ENCODE measurements at regions not wholly inside any gene's neighbourhood (a gene's known extent, or its start where the extent isn't known, plus 50 kb on each side); places are given as distances from the start of the nearest gene placed in this dataset.

- DNase-seq (ENCODE audit: low read depth): no peak
- CTCF ChIA-PET: no interaction called here
- H3K4me3 ChIP-seq (ENCODE audit: low read depth, low read length): no peak overlapping the region
- TF ChIP-seq, protein P1, sequence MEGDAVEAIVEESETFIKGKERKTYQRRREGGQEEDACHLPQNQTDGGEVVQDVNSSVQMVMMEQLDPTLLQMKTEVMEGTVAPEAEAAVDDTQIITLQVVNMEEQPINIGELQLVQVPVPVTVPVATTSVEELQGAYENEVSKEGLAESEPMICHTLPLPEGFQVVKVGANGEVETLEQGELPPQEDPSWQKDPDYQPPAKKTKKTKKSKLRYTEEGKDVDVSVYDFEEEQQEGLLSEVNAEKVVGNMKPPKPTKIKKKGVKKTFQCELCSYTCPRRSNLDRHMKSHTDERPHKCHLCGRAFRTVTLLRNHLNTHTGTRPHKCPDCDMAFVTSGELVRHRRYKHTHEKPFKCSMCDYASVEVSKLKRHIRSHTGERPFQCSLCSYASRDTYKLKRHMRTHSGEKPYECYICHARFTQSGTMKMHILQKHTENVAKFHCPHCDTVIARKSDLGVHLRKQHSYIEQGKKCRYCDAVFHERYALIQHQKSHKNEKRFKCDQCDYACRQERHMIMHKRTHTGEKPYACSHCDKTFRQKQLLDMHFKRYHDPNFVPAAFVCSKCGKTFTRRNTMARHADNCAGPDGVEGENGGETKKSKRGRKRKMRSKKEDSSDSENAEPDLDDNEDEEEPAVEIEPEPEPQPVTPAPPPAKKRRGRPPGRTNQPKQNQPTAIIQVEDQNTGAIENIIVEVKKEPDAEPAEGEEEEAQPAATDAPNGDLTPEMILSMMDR (IDR thresholded peaks at IDR 0.05; ENCODE audit: insufficient read depth, low read depth, low read length): no peak
- no peaks in the 10 kb centered on the region for H3K27me3 ChIP-seq (ENCODE audit: control insufficient read depth, insufficient read depth, low read length)
- POLR2A ChIA-PET: no interaction called here
- no peaks in the 10 kb centered on the region for H3K36me3 ChIP-seq (ENCODE audit: control insufficient read depth, insufficient read depth, low read length)
Observed at GRCh38 chr3:180340395-180340794, 261.6 kb upstream of the TTC14 start.

DNA sequence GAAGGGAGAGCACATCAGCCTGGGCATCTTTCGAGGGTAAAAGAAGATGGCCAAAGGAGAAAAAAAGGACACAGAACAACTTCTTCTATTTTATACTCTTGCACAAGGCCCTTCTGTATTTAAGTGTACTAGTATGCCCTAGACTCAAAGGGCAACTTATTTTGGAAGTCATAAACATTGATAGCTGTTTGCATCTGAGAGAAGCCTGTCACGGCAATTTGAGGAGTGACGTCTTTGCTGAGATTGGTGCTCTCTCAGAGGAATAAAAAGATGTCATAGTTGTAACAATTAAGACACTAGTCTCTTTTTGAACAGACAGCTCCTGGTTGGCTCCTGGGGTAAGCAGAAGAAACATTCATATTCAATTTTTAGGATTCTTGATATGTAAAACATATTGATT, 260.4 kb upstream of the TTC14 start:
- ChIA-PET CTCF (no interaction called here), POLR2A (no interaction called here)
- TF ChIP-seq, protein P1 (IDR thresholded peaks at IDR 0.05; ENCODE audit: insufficient read depth, low read depth, low read length): no peak
- Histone ChIP-seq H3K27me3 (ENCODE audit: control insufficient read depth, insufficient read depth, low read length) (no peaks in the 10 kb centered on the region), H3K4me3 (ENCODE audit: low read depth, low read length) (no peak overlapping the region), H3K36me3 (ENCODE audit: control insufficient read depth, insufficient read depth, low read length) (no peaks in the 10 kb centered on the region)
- DNase-seq (ENCODE audit: low read depth): no peak

DNA sequence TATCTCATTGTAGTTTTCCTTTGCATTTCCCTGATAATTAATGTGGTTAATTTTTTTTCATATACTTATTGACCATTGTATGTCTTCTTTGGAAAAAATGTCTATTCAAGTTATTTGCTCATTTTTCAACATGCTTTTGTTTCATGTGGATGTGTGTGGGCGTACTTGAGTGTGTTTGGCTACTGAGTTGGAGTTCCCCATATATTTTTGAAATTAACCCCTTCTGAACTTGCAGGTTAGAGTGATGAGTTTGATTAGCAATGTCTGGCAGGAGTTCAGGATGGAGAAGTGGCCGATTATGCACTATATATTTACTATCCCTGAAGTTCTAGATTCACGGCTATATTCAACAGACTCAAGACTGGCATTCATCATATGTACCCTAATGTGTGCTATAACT, 250.4 kb upstream of the TTC14 start:
- ChIA-PET CTCF (no interaction called here), POLR2A (no interaction called here)
- H3K36me3 ChIP-seq (ENCODE audit: control insufficient read depth, insufficient read depth, low read length): no peaks in the 10 kb centered on the region
- no peak for DNase-seq (ENCODE audit: low read depth)
- TF ChIP-seq, protein P1 (IDR thresholded peaks at IDR 0.05; ENCODE audit: insufficient read depth, low read depth, low read length): no peak
- no peaks in the 10 kb centered on the region for H3K27me3 ChIP-seq (ENCODE audit: control insufficient read depth, insufficient read depth, low read length)
- no peak overlapping the region for H3K4me3 ChIP-seq (ENCODE audit: low read depth, low read length)

DNA sequence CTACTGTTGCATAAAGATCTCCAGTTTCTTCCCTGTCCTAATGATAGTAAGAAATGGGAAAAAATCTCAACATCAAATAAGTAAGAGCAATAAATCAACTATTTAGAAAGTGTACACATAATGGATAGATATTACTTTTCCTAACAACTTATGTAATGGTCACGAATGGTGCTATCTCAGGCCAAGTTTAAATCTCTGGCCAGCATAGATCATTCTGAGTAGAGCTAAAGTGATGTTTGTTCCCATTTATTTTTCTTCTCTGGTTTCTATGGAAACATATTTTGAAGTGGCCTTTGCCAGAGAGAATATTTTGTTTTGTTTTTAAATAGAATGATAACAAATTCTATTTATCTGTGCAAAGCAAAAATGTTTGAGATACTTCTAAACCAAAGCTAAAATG, 249.7 kb upstream of the TTC14 start:
- DNase-seq (ENCODE audit: low read depth): no peak
- no peaks in the 10 kb centered on the region for H3K36me3 ChIP-seq (ENCODE audit: control insufficient read depth, insufficient read depth, low read length)
- H3K4me3 ChIP-seq (ENCODE audit: low read depth, low read length): no peak overlapping the region
- no peaks in the 10 kb centered on the region for H3K27me3 ChIP-seq (ENCODE audit: control insufficient read depth, insufficient read depth, low read length)
- TF ChIP-seq, protein P1 (IDR thresholded peaks at IDR 0.05; ENCODE audit: insufficient read depth, low read depth, low read length): no peak
- ChIA-PET POLR2A (no interaction called here), CTCF (no interaction called here)

DNA sequence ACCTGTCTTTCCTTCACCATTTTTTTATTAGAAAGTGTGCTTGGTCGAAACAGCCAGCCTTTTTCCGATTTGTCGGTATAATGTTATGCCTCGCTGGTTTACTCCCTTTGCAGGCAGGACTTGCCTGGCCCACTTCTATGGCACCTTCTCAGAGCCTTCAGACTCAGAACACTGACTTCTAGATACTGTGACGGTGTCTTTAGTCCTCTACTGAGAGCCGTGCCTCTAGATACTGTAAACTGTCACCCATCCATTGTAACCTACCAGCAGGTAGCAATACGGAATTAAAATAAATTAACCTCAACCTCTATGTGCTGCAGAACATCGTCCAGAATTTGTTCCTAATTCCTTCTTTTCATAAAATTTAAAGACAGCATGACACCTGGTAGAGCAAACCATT, 247.7 kb upstream of the TTC14 start:
- H3K4me3 ChIP-seq (ENCODE audit: low read depth, low read length): no peak overlapping the region
- POLR2A ChIA-PET: no interaction called here
- no peaks in the 10 kb centered on the region for H3K36me3 ChIP-seq (ENCODE audit: control insufficient read depth, insufficient read depth, low read length)
- CTCF ChIA-PET: no interaction called here
- TF ChIP-seq, protein P1 (IDR thresholded peaks at IDR 0.05; ENCODE audit: insufficient read depth, low read depth, low read length): no peak
- H3K27me3 ChIP-seq (ENCODE audit: control insufficient read depth, insufficient read depth, low read length): no peaks in the 10 kb centered on the region
- DNase-seq (ENCODE audit: low read depth): no peak

Data from BJ (cell line).